ENCODE measurements at regions not wholly inside any gene's neighbourhood (a gene's known extent, or its start where the extent isn't known, plus 50 kb on each side); places are given as distances from the start of the nearest gene placed in this dataset.
"Not testable (repeated sequence)": the region's sequence is repeated elsewhere in the genome, so short reads cannot be mapped to it uniquely, and the experiment has no call there.

GRCh38 chr10:125409756-125410155 lies 249.4 kb upstream of the CTBP2 start:
- FAIRE-seq (no peak), DNase-seq (ENCODE audit: low spot score in 2 of 2) (no peak)

GRCh38 chr10:125407557-125407956 lies 247.2 kb upstream of the CTBP2 start:
- DNase-seq (ENCODE audit: low spot score in 2 of 2) (no peak), FAIRE-seq (no peak)

GRCh38 chr10:125407000-125407502 lies 246.7 kb upstream of the CTBP2 start:
- DNase-seq (ENCODE audit: low spot score in 2 of 2) (no peak), FAIRE-seq (no peak)

- DNase-seq (ENCODE audit: low spot score in 2 of 2); FAIRE-seq: not testable (repeated sequence)
These were observed 244.5 kb upstream of the CTBP2 start for GRCh38 chr10:125404902-125405301.

- DNase-seq (ENCODE audit: low spot score in 2 of 2), result no peak
- no peak for FAIRE-seq
These were observed 241.1 kb upstream of the CTBP2 start for GRCh38 chr10:125401462-125401861.

- DNase-seq (ENCODE audit: low spot score in 2 of 2) (no peak), FAIRE-seq (no peak)
These were observed 238.9 kb upstream of the CTBP2 start for GRCh38 chr10:125399289-125399688.

GRCh38 chr10:125398270-125398669 lies 237.9 kb upstream of the CTBP2 start:
- DNase-seq (ENCODE audit: low spot score in 2 of 2) (no peak), FAIRE-seq (no peak)

- FAIRE-seq, result no peak
- no peak for DNase-seq (ENCODE audit: low spot score in 2 of 2)
These were observed 237.2 kb upstream of the CTBP2 start for GRCh38 chr10:125397608-125398007.

GRCh38 chr10:125396676-125397075 lies 236.3 kb upstream of the CTBP2 start:
- FAIRE-seq (no peak), DNase-seq (ENCODE audit: low spot score in 2 of 2) (no peak)

GRCh38 chr10:125392609-125393008 lies 232.2 kb upstream of the CTBP2 start:
- DNase-seq (ENCODE audit: low spot score in 2 of 2) (no peak), FAIRE-seq (no peak)

GRCh38 chr10:125392154-125392553 lies 231.8 kb upstream of the CTBP2 start:
- no peak for FAIRE-seq
- DNase-seq (ENCODE audit: low spot score in 2 of 2), result no peak

- DNase-seq (ENCODE audit: low spot score in 2 of 2) (no peak), FAIRE-seq (peak; percentile 23)
These were observed 229.3 kb upstream of the CTBP2 start for GRCh38 chr10:125389648-125390047.

- FAIRE-seq (no peak), DNase-seq (ENCODE audit: low spot score in 2 of 2) (no peak)
These were observed 219.2 kb upstream of the CTBP2 start for GRCh38 chr10:125379592-125379991.

- no peak for FAIRE-seq
These were observed 217.0 kb upstream of the CTBP2 start for GRCh38 chr10:125377368-125377767.

GRCh38 chr10:125375210-125375609 lies 214.8 kb upstream of the CTBP2 start:
- DNase-seq (ENCODE audit: low spot score in 2 of 2) (no peak), FAIRE-seq (no peak)

More at GRCh38 chr10:125377368-125377767, 217.0 kb upstream of the CTBP2 start:
- DNase-seq (ENCODE audit: low spot score in 2 of 2), result no peak

GRCh38 chr10:125373546-125373945 lies 213.2 kb upstream of the CTBP2 start:
- FAIRE-seq (no peak), DNase-seq (ENCODE audit: low spot score in 2 of 2) (no peak)

- FAIRE-seq (no peak), DNase-seq (ENCODE audit: low spot score in 2 of 2) (no peak)
These were observed 210.2 kb upstream of the CTBP2 start for GRCh38 chr10:125370578-125370977.

- DNase-seq (ENCODE audit: low spot score in 2 of 2) (no peak), FAIRE-seq (no peak)
These were observed 209.3 kb upstream of the CTBP2 start for GRCh38 chr10:125369382-125370326.

GRCh38 chr10:125368146-125368545 lies 207.8 kb upstream of the CTBP2 start:
- FAIRE-seq, result no peak
- no peak for DNase-seq (ENCODE audit: low spot score in 2 of 2)

- no peak for FAIRE-seq
- no peak for DNase-seq (ENCODE audit: low spot score in 2 of 2)
These were observed 203.4 kb upstream of the CTBP2 start for GRCh38 chr10:125363791-125364190.

- no peak for FAIRE-seq
- DNase-seq (ENCODE audit: low spot score in 2 of 2), result no peak
These were observed 202.6 kb upstream of the CTBP2 start for GRCh38 chr10:125362950-125363349.

GRCh38 chr10:125359401-125359800 lies 199.0 kb upstream of the CTBP2 start:
- FAIRE-seq, result no peak
- no peak for DNase-seq (ENCODE audit: low spot score in 2 of 2)

Data from frontal cortex (tissue), 3 donors.